Lower leg skin (tissue), 4 donors: ENCODE measurements at regions not wholly inside any gene's neighbourhood (a gene's known extent, or its start where the extent isn't known, plus 50 kb on each side); places are given as distances from the start of the nearest gene placed in this dataset.

ENCODE experiments used
- DNase-seq, 2 donors: peaks; one replicate each; pipeline ENCODE4 v3.0.0-alpha.2; 2019; ENCODE audit warnings: low spot score in 2 of 2
- H3K4me3 ChIP-seq: fragments of 200-600 bp; sonication (generic); 2 replicates; pipeline ENCODE4 v1.5.1; 2017; ENCODE audit warnings: mild to moderate bottlenecking, low read depth; ENCODE audit not compliant: poor library complexity, severe bottlenecking
- POLR2A ChIP-seq, 2 donors: fragments of 450-650 bp; IDR thresholded peaks; one replicate each; pipeline ENCODE4 v1.6.1; 2016 to 2017; ENCODE audit warnings: antibody characterized with exemption in 2 of 2, mild to moderate bottlenecking in 1 of 2, moderate library complexity in 1 of 2
- WGBS, 2 donors: methylation state at CpG; one replicate each; pipeline ENCODE4 v1.1.5; 2018; 5-methylcytosine and 5-hydroxymethylcytosine counted together
- intact Hi-C: fragments of 100-400 bp; cut with DNase I; formaldehyde crosslinking; loops from one replicate; pipeline ENCODE4 v1.15.0; 2023; ENCODE audit warnings: low total_unique reads
- TF ChIP-seq, protein P1 (sequence below), 3 donors: fragments of 450-650 bp; IDR thresholded peaks; one replicate each; pipeline ENCODE4 v1.5.1; 2016; ENCODE audit warnings: antibody characterized with exemption in 3 of 3, mild to moderate bottlenecking in 3 of 3, moderate library complexity in 2 of 3

DNA sequence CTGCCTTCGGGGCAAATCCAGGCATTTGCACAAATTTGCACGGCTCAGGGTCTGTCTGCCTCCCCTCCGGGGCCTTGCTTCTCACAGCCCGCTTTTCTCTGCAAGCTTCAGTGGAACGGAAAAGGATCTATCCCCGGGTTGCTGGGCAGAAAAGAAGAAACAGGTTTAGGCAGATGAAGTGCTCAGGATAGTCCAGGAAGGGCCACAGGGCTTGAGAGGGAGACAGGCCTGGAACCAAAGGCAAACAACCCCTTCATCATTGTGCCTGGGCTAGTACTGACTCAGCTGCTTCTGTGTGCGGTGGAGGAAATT, 347.8 kb upstream of the TNP1 start:
- DNase-seq = no peak
- WGBS, 2 donors = 83 to 91% methylated on average over 7 of the region's 7 CpGs
- H3K4me3 ChIP-seq = no peak overlapping the region
- TF ChIP-seq POLR2A (IDR thresholded peaks at IDR 0.05) = no peak
- TF ChIP-seq, protein P1, sequence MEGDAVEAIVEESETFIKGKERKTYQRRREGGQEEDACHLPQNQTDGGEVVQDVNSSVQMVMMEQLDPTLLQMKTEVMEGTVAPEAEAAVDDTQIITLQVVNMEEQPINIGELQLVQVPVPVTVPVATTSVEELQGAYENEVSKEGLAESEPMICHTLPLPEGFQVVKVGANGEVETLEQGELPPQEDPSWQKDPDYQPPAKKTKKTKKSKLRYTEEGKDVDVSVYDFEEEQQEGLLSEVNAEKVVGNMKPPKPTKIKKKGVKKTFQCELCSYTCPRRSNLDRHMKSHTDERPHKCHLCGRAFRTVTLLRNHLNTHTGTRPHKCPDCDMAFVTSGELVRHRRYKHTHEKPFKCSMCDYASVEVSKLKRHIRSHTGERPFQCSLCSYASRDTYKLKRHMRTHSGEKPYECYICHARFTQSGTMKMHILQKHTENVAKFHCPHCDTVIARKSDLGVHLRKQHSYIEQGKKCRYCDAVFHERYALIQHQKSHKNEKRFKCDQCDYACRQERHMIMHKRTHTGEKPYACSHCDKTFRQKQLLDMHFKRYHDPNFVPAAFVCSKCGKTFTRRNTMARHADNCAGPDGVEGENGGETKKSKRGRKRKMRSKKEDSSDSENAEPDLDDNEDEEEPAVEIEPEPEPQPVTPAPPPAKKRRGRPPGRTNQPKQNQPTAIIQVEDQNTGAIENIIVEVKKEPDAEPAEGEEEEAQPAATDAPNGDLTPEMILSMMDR (IDR thresholded peaks at IDR 0.05) = no peak
- intact Hi-C loops = no loop called here

GRCh38 chr2:217206907-217207698, 347.2 kb upstream of the TNP1 start:
- intact Hi-C loops = no loop called here
- no peak for TF ChIP-seq POLR2A (IDR thresholded peaks at IDR 0.05)
- TF ChIP-seq, protein P1 (IDR thresholded peaks at IDR 0.05) = no peak
- DNase-seq = no peak
- no peak overlapping the region for H3K4me3 ChIP-seq
- 78 to 91% methylated on average over 14 of the region's 14 CpGs for WGBS, 2 donors

- WGBS, 2 donors = 74 to 88% methylated on average over 3 of the region's 3 CpGs
- intact Hi-C loops = no loop called here
- DNase-seq = no peak
- TF ChIP-seq, protein P1 (IDR thresholded peaks at IDR 0.05) = no peak
- H3K4me3 ChIP-seq = no peak overlapping the region
These were observed 346.3 kb upstream of the TNP1 start for GRCh38 chr2:217206016-217206725.

DNA sequence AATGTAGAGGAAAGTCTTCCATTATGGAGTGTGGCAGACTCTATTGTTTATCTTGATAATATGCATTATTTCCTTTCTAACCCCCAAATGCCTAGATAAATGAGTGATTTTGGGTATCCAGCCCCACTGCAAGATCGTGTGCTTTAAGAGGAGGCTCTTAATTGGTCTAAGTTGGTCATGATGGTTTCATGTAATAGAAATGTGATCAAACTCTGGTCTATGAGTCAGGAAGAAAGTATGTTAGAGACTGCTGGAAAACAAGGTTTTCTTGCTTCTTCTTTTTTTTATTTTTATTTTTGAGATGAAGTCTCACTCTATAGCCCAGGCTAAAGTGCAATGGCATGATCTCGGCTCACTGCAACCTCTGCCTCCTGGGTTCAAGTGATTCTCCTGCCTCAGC, 344.5 kb upstream of the TNP1 start:
- 89 to 95% methylated on average over 2 of the region's 2 CpGs for WGBS, 2 donors
- DNase-seq = no peak
- TF ChIP-seq POLR2A (IDR thresholded peaks at IDR 0.05) = no peak
- TF ChIP-seq, protein P1 (IDR thresholded peaks at IDR 0.05) = no peak
- intact Hi-C loops = no loop called here
- no peak overlapping the region for H3K4me3 ChIP-seq

DNA sequence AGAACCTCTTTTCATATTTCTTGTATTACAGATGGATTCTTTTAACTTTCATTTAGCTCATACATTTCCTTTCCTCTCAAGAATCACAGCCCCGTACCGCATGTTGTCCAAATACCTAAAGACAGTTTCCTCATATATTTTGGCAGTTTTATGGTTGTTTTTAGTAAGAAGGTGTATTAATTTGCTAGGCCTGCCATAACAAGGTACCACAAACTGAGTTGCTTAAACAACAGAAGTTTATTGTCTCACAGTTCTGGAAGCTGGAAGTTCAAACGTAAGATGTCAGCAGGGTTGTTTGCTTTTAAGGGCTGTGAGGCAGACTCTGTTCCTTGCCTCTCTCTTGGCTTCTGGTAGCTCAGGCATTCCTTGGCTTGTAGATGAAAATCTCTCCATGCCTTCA, 343.2 kb upstream of the TNP1 start:
- no peak for TF ChIP-seq POLR2A (IDR thresholded peaks at IDR 0.05)
- intact Hi-C loops = no loop called here
- WGBS, 2 donors = 92 to 93% methylated on average over 3 of the region's 3 CpGs
- DNase-seq = no peak
- no peak overlapping the region for H3K4me3 ChIP-seq

DNA sequence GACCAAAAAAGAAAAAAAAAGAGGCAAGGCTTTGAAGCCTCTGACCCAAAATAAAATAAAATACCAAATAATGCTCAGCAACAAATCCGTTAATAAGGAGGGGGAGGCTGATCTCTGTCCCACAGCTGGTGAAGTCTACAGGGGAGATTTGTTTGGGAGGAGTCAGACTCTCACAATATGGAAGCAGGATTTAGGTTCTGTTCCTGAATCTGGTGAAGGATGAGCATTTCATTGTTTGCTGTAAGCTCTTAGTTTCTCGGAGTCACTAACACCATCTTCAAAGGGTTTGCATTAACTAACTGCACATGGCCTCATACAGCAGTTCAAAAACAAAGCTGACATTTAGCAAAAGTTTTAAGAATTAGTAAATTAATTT, 339.4 kb upstream of the TNP1 start:
- TF ChIP-seq POLR2A (IDR thresholded peaks at IDR 0.05) = no peak
- TF ChIP-seq, protein P1 (IDR thresholded peaks at IDR 0.05) = no peak
- WGBS, 2 donors = 71 to 81% methylated on average over 2 of the region's 2 CpGs
- no peak for DNase-seq
- intact Hi-C loops = no loop called here
- no peak overlapping the region for H3K4me3 ChIP-seq
